Pancreas (tissue), 10 donors: ENCODE measurements at regions not wholly inside any gene's neighbourhood (a gene's known extent, or its start where the extent isn't known, plus 50 kb on each side); places are given as distances from the start of the nearest gene placed in this dataset.
"Not testable (repeated sequence)": the region's sequence is repeated elsewhere in the genome, so short reads cannot be mapped to it uniquely, and the experiment has no call there.

Experiments
- ATAC-seq, 4 donors: fragments of 200-7000 bp; cut with Tn5 transposase; one replicate each; pipeline versions ENCODE4 v1.8.0 to v1.9.1; 2020; ENCODE audit warnings: mild to moderate bottlenecking in 4 of 4, moderate library complexity in 4 of 4
- DNase-seq, 6 donors: peaks; one replicate each; pipeline ENCODE4 v3.0.0-alpha.2; 2020
- FAIRE-seq: peaks from 2 replicates; lab custom pipeline; 2012; peaks lifted over from hg19 to GRCh38; lab: Jason Lieb, UNC
- H3K27ac ChIP-seq, 4 donors: fragments of 200-600 bp; sonication (generic); 1 replicate in 3 of 4; 2 replicates in 1 of 4; pipeline versions ENCODE4 v1.5.0 to v1.8.0; 2020
- H3K27me3 ChIP-seq, 4 donors: fragments of 200-600 bp; one replicate each; pipeline ENCODE4 v1.8.0; 2021
- H3K36me3 ChIP-seq, 3 donors: fragments of 200-600 bp; sonication (generic) in 1 of 3; one replicate each; pipeline versions ENCODE4 v1.5.0 to v1.8.0; 2020 to 2021
- H3K4me1 ChIP-seq, 3 donors: fragments of 200-600 bp; one replicate each; pipeline ENCODE4 v1.8.0; 2021
- H3K4me3 ChIP-seq, 4 donors: fragments of 200-600 bp; sonication (generic) in 2 of 4; one replicate each; pipeline versions ENCODE4 v1.5.0 to v1.8.0; 2020 to 2021
- H3K9me3 ChIP-seq, 4 donors: fragments of 200-600 bp; one replicate each; pipeline ENCODE4 v1.8.0; 2021
- WGBS, 2 donors: extraction: QIAGEN DNeasy Blood & Tissue Kit; methylation state at CpG; one replicate each; pipeline ENCODE4 v1.1.7; 2013; 5-methylcytosine and 5-hydroxymethylcytosine counted together
- intact Hi-C, 3 donors: fragments of 100-400 bp; cut with DNase I; formaldehyde crosslinking; loops; one replicate each; pipeline versions ENCODE4 v1.11.1 to v1.14.2; 2022
- TF ChIP-seq, protein P1 (sequence below), 4 donors: fragments of 200-600 bp; sonication (generic) in 3 of 4; IDR thresholded peaks; one replicate each; pipeline versions ENCODE4 v1.5.0 to v1.8.0; 2021; ENCODE audit warnings: antibody characterized with exemption in 4 of 4
- donor health status: healthy with polysubstance abuse.
- donor health status: DM: no; HTN: no; CAD: no; lungs with moderate emphysema.
- donor health status: DM: no; HTN: no; CAD: no.
- donor health status: control.
- donor health status: control.
- donor health status: Bipolar disorder and iron deficiency.
- donor health status: DM: yes; HTN: yes; CAD: no.
- donor health status: DM: no; HTN: no; CAD: no.
- donor health status: DM: no; HTN: no; CAD: no.
- donor health status: DM: yes; HTN: yes; CAD: no.

DNA sequence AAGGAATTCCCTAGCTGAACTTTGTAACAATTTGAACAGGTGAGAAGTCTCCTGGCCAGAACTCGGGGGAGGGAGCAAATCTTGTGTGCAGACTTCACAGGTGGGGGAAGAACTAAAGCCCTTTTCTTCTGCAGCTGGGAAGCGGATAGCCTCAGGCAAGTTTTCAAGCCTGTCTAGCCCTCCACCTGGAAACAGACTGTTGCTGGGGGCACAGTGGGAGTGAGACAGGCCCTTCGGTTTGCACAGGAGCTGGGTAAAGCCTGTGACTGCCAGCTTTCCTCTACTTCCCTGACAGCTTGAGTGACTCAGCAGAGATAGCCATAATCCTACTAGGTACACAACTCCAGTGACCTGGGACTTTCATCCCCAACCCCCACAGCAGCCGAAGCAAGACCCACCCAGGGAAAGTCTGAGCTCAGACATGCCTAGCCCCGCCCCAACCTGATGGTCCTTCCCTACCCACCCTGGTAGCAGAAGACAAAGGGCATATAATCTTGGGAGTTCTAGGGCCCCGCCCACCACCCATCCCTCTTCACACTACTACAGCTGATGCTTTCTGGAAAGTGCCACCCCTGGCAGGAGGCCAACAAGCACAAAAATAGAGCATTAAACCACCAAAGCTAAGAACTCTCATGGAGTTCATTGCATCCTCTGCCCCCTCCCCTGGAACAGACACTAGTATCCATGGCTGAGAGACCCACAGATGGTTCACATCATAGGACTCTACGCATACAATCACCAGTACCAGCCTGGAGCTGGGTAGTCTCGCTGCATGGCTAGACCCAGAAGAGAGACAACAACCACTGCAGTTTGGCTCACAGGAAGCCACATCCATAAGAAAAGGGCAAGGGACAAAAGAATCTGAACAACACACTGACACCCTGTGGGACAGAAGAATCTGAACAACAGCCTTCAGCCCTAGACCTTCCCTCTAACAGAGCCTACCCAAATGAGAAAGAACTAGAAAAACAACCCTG, 479.0 kb downstream of the RAP2B start:
- no peak for FAIRE-seq
- no peak overlapping the region for H3K4me3 ChIP-seq
- no peak overlapping the region for H3K27ac ChIP-seq
- no peaks in the 10 kb centered on the region for H3K36me3 ChIP-seq
- no peaks in the 10 kb centered on the region for H3K4me1 ChIP-seq
- H3K9me3 ChIP-seq: no peaks in the 10 kb centered on the region
- WGBS, 2 donors: 48 to 58% methylated on average over 8 of the region's 8 CpGs
- TF ChIP-seq, protein P1, sequence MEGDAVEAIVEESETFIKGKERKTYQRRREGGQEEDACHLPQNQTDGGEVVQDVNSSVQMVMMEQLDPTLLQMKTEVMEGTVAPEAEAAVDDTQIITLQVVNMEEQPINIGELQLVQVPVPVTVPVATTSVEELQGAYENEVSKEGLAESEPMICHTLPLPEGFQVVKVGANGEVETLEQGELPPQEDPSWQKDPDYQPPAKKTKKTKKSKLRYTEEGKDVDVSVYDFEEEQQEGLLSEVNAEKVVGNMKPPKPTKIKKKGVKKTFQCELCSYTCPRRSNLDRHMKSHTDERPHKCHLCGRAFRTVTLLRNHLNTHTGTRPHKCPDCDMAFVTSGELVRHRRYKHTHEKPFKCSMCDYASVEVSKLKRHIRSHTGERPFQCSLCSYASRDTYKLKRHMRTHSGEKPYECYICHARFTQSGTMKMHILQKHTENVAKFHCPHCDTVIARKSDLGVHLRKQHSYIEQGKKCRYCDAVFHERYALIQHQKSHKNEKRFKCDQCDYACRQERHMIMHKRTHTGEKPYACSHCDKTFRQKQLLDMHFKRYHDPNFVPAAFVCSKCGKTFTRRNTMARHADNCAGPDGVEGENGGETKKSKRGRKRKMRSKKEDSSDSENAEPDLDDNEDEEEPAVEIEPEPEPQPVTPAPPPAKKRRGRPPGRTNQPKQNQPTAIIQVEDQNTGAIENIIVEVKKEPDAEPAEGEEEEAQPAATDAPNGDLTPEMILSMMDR (IDR thresholded peaks at IDR 0.05): no peak
- no peaks in the 10 kb centered on the region for H3K27me3 ChIP-seq
- peak in 1 of 6 donors; percentile 16 for DNase-seq
- intact Hi-C loops: no loop called here
- no peak for ATAC-seq

DNA sequence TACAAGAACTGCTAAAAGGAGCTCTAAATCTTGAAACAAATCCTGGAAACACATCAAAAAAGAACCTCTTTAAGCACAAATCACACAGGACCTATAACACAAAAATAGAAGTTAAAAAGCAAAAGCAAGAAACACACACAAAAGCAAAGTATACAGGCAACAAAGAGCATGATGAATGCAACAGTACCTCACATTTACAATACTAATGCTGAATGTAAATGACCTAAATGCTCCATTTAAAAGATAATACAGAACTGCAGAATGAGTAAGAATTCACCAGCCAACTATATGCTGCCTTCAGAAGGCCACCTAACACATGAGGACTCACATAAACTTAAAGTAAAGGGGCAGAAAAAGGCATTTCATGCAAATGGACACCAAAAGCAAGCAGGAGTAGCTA, 478.6 kb upstream of the ARHGEF26 start:
- FAIRE-seq, DNase-seq, H3K4me1 ChIP-seq, H3K27ac ChIP-seq, H3K27me3 ChIP-seq, H3K4me3 ChIP-seq, H3K36me3 ChIP-seq, ATAC-seq, intact Hi-C loops, H3K9me3 ChIP-seq: not testable (repeated sequence)

DNA sequence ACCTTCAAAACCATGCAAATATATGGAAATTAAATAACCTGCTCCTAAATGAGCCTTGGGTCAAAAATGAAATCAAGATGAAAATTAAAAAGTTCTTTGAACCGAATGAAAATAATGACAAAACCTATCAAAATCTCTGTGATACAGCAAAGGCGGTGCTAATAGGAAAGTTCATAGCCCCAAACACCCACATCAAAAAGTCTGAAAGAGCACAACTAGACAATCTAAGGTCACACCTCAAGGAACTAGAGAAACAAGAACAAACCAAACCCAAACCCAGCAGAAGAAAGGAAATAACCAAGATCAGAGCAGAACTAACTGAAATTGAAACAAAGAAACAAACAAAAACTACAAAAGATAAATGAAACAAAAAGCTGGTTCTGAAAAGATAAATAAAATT, 477.7 kb upstream of the ARHGEF26 start:
- H3K4me3 ChIP-seq, DNase-seq, H3K27me3 ChIP-seq, H3K9me3 ChIP-seq, H3K36me3 ChIP-seq, ATAC-seq, FAIRE-seq, H3K4me1 ChIP-seq, H3K27ac ChIP-seq, intact Hi-C loops: not testable (repeated sequence)
- WGBS, 2 donors: 39 to 47% methylated on average over 2 of the region's 2 CpGs

DNA sequence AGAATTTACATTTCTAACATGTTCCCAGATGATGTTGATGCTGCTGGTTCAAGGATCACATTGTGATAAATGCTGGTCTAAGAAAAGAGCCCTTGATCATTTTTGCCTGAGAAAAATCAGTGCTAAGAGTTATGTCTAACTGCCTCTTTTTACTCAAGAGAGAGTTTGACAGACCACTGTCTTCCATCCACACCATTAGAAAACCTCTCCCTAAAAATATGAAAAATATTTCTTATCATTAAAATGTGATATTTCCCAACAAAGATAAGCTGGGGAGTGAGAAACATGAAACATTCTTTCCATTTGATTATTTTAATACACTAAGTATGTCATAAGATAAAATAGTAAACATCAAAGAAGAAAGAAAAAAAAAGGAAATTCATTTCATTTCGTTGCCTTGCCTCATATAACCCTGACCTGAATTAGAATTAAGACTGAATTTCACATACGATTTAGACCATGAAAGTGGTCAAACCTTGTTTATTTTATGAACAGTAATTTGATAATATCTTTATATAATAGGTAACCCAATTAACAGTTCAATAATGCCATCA, 471.8 kb upstream of the ARHGEF26 start:
- Histone ChIP-seq H3K4me1 (no peaks in the 10 kb centered on the region), H3K36me3 (no peaks in the 10 kb centered on the region), H3K27me3 (no peaks in the 10 kb centered on the region), H3K4me3 (no peak overlapping the region), H3K9me3 (no peaks in the 10 kb centered on the region), H3K27ac (no peak overlapping the region)
- TF ChIP-seq, protein P1 (IDR thresholded peaks at IDR 0.05): no peak
- FAIRE-seq (no peak), ATAC-seq (no peak), DNase-seq (no peak)
- WGBS, 2 donors: 40% methylated on average over 2 of the region's 2 CpGs
- intact Hi-C loops: no loop called here

DNA sequence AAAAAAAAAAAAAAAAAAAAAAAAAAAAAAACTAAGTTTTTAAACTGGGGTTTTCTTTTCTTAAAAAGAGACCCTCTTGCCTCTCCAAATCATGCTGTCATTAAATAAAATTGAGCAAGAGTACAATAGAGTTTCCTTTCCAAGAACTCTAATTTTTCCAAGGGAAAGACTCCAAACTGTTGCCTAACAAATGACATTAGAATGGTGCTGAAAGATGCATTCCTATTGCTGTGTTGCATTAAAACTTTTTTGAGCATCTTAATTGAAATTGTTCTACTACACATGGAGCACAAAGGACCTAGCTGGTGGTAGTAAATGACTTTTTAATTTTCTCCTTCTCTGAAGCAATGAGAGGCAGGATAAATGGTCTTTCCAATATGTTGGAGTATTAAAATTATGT, 469.1 kb upstream of the ARHGEF26 start:
- Histone ChIP-seq H3K27ac (no peak overlapping the region), H3K36me3 (no peaks in the 10 kb centered on the region), H3K4me3 (no peak overlapping the region), H3K4me1 (no peaks in the 10 kb centered on the region), H3K27me3 (no peaks in the 10 kb centered on the region), H3K9me3 (no peaks in the 10 kb centered on the region)
- no peak for DNase-seq
- TF ChIP-seq, protein P1 (IDR thresholded peaks at IDR 0.05): no peak
- intact Hi-C loops: no loop called here
- no peak for FAIRE-seq
- ATAC-seq: no peak

DNA sequence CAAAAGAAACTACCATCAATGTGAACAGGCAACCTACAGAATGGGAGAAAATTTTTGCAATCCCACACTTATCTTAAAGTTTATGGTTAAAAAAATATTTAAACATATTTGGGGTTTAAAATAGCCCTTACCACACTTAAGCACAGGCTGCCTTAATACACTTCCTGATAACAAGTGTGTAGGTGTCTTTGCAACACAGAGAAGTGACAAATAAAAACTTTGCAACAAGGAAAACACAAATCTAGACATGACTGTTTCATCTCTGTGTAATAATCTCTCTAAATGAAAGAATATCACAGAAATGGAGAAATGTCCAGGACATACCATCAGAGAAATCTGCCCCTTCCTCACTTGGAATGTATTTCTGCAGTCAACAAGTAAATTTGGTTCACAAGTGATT, 464.1 kb upstream of the ARHGEF26 start:
- Histone ChIP-seq H3K27me3 (no peaks in the 10 kb centered on the region), H3K36me3 (no peaks in the 10 kb centered on the region), H3K4me1 (no peaks in the 10 kb centered on the region), H3K27ac (no peak overlapping the region), H3K4me3 (no peak overlapping the region), H3K9me3 (no peaks in the 10 kb centered on the region)
- TF ChIP-seq, protein P1 (IDR thresholded peaks at IDR 0.05): no peak
- intact Hi-C loops: no loop called here
- ATAC-seq (no peak), FAIRE-seq (no peak), DNase-seq (no peak)
